ENCODE measurements at regions not wholly inside any gene's neighbourhood (a gene's known extent, or its start where the extent isn't known, plus 50 kb on each side); places are given as distances from the start of the nearest gene placed in this dataset.

DNA sequence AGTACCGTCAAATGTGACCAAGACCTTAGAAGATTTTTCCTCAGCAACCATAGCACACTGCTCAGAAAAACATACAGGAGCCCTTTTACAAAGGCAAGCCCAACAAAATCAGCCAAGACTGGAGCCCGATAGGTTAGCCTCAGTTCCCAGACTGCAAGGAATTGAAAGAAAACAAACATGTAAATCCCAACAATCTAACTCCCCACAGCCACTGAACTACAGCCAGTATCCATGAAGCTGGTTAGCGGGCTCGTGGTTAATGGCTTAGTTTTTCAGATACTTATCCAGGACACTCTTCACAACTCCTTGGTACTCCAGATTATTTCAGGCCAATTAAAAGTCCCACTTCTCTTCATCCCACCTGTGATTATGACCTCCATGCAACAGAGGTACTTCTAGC lies 201.6 kb downstream of the IPMK start:
- TF ChIP-seq EP300 (IDR thresholded peaks at IDR 0.05) (no peak), POLR2A (IDR thresholded peaks at IDR 0.05) (no peak), POLR2AphosphoS5 (IDR thresholded peaks at IDR 0.05) (no peak)
- TF ChIP-seq, protein P1, sequence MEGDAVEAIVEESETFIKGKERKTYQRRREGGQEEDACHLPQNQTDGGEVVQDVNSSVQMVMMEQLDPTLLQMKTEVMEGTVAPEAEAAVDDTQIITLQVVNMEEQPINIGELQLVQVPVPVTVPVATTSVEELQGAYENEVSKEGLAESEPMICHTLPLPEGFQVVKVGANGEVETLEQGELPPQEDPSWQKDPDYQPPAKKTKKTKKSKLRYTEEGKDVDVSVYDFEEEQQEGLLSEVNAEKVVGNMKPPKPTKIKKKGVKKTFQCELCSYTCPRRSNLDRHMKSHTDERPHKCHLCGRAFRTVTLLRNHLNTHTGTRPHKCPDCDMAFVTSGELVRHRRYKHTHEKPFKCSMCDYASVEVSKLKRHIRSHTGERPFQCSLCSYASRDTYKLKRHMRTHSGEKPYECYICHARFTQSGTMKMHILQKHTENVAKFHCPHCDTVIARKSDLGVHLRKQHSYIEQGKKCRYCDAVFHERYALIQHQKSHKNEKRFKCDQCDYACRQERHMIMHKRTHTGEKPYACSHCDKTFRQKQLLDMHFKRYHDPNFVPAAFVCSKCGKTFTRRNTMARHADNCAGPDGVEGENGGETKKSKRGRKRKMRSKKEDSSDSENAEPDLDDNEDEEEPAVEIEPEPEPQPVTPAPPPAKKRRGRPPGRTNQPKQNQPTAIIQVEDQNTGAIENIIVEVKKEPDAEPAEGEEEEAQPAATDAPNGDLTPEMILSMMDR (IDR thresholded peaks at IDR 0.05) = no peak

Data from stomach (tissue), 4 donors.